SHP77 (cell line): ENCODE measurements at regions not wholly inside any gene's neighbourhood (a gene's known extent, or its start where the extent isn't known, plus 50 kb on each side); places are given as distances from the start of the nearest gene placed in this dataset.
A peak's percentile ranks its signal among the peaks of the same experiment; 100 is the strongest.

ENCODE experiments used
- DNase-seq, 2 experiments: peaks; one replicate each; lab custom pipeline; 2025; lab: John Stamatoyannopoulos, UW

DNA sequence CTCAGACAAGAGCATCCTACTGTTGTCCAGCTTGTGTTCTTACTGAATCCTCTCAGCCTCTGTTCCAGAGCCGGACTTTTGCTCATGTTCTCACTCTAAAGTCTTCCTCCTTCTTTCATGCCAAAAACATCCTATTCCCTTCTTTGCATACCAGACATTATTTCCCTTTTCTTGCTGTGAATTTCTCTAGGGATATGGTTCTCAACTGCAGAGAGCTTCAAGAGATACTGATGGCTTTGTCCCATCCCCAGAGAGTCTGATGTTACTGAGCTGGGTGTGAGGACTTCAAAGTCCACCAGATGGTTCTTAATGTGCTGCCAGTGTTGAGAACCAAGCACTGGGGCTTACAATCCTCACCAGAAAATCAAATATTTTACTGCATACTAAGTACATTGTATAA lies 98.6 kb upstream of the FER start:
- no peak for DNase-seq

DNA sequence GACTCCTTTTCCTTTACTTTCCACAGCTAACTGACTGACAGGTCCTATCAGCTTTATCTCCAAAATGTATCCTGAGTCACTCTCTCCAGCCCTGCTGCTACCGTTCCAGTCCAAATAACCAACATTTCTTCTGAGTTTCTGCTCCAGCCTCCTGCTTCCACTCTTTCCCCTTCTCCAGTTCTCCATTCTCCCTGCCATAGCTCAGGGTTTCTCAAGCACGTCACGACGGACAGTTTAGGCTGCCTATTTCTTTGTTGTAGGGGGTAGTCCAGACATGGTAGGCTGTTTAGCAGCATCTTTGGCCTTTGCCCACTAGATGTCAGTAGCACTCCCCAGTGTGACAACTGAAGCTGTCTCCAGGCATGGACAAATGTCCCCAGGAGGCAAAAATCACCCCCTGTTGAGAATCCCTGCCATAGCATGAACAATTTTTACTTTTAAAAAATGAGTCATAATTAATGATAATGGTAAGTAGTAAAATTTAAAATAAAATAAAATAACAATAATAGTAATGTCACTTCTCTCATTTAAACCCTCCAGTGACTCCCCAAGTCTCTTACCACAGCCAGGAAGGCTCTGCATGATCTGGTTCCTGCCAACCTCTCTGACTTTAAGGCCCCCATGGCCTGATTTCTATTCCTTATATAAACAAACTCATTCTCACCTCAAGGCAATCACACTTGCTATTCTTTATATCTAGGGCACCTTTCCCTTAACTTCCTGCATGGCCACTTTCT lies 105.4 kb upstream of the FER start:
- peak; percentile 46 to 62 for DNase-seq

DNA sequence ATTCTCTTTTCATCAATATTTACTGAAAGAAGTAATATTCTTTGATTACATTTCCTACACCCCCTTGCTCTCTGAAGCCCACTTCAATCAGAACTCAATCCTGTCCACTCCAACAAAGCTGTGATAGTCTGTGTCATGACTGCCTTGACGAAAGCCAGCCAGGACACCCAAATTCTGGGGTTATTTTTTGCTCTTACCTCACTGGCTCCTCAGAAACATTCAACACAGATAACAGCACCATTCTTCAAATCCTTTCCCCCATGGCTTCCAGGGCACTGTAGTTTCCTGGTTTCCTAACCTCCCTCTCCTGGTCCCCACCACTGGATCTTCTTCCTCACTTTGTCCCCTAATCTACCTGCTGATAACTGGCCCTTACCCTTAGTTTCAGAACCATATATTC lies 106.1 kb upstream of the FER start:
- no peak for DNase-seq

DNA sequence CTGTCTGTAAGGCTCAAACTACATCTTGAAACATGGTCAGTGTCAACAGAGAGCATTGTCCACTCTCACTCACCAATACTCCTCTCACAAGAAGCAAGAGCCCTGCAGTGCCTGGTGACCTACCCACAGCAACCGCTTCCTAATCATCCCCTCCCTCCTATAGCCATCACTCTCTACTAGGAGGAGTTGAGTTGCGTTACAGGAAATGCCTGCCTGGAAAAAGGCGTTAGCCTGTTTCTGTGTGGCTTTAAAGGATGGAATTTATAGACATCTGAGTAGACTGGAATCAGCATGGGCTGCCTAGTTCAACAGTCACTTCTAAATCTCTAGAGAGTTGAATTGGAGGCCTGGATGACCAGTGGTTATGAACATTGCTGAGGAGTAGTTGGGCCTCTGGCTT lies 108.3 kb upstream of the FER start:
- no peak for DNase-seq

DNA sequence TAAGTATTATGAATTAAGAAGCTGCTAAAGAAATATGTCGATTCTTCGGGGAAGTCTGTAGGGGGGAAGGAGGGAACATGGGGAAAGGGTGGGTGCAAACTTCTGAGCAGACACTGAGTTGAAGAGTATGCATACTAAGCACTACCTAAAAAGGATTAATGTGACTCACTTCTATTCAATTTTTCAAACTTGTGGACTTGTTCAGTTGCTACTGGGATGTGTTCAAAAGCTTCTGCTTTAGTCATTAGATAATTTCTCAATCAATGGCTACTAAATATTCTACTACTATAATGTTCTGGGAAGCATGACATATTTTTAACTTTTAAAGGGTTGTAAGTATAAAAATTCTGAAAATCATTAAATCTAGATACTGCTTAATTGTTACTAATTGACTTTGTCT lies 109.7 kb upstream of the FER start:
- no peak for DNase-seq

DNA sequence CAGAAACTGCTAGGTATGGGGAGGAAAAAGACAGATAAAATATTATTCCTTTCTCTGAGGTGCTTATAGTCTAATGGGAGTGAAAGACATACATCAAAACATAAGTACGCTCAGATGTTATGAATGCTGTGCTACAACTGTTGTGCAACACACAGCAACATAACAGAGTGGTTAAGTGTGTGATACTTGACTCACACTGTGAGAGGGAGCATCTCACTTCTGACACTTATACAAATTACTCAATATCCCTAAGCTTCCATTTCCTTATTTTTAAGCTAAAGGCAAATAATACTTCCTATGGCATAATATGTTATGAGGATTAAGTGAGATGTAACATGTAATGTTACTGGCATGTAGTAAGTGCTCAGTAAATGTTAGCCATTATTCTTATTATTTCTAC lies 110.6 kb upstream of the FER start:
- DNase-seq, result no peak

DNA sequence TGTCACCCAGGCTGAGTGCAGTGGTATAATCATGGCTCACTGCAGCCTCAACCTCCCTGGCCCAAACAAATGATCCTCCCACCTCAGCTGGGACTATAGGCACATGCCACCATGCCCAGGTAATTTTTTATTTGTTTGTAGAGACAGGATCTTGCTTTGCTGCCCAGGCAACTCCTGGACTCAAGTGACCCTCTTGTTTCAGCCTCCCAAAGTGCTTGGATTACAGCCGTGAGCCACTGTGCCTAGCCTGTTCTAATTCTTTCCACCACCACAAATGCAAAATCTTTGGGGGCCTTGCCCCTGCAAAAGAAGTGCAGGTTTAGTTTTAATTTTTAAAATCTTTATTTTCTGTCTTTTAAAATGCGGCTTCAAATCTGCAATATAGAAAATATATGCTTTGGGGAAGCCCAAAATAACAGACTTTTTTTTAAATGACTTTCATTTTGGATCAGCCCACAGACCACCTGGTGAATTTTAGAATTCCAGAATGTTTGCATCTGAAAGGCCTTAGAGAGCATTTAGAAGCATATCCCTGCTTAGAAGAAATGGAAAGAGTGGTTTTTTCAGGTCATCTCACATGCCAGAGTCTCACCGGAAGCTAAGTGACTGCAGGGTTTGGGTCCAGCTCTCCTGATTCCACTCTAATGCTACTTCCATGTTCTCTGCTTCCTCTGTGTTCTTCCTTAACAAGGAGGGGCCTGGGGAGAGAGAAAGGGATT lies 111.4 kb upstream of the FER start:
- DNase-seq, result no peak

DNA sequence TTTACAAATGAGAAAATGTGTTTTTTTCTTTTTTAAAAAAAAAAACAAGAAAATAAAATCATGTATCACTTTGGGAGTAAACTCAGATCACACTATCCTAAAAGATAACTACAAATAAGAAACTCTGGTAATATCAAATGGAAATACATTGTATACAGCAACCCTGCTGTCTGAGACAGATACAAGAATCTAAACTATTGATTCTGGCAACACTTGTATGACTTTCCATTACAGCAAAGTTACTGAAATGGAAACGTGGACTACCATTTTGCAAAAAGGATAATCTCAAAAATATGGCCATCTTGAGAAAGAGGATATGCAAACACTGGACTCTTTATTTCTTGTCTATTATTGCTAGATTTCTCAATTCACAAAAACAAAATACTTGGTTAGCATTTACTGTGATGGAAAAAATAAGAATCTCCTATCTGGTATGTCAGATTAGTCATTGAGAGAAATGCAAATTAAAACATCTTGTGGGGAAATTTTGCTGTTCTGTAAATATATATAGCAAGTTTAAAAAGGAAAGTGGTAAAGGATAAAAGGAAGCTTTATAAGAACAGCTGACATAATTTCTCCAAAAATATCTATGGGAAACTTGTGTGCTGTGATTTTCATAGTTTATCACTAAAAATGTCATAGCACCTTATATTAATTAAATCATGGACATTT lies 112.9 kb upstream of the FER start:
- no peak for DNase-seq

DNA sequence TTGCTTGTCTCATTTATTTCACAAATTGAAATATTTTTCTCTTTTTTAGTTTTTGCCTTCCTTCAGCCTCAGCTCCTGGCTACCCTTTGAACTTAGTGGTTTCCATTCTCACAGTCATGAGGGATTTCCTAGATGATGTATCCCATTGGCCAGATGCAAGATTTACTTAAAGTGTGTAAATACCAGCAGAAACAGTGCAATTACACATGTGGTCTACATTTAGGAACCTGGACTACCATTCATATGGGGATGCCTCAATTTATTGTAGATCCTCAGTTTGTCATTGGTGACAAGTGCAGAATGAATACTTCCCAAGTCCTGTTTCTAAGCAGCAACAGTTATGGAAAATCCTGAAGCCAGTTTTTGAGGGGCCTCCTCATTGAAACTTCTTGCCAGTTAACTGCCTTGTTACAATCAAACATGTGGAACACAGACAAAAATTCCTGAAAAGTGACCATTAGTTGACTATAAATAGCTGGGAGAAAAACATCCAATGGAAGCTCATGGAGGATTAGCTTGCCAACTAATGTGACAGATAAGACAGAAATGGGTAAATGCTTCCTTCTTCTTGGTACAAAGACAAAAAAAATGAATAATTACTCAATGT lies 113.6 kb upstream of the FER start:
- no peak for DNase-seq

DNA sequence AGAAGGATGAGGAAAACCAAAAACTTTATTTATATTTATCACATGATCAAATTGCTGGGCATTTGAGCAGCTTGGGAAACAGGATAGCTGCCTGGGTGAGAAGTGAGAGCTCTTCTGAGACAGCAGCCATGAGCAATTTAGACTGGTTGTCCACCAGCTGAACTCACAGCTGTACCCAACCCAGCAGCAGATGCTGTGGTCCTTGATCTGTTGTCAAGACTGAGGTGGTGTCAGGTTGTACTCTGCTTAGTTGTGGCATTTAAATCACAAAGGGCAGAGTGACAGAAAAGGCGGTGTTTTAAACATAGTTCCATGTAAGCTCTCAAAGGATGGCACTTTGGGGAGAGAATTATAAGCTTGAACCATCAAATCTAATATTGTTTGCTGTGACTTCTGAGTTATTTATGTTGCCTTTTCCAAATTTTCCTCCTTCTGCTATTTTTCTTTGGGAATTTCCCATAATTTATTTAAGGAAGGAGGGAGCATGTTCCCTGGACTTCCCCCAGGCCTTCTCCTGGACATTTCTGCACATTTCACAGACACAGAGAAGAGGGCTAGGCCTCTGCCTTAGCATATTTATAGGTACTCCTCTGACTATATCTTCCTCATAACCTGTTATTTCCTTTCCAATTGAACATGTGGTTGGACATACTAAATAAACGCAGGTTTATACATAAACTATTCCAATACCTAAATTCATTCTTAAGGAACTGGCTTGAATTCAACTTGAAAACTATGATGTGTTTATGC lies 117.7 kb upstream of the FER start:
- DNase-seq, result no peak

DNA sequence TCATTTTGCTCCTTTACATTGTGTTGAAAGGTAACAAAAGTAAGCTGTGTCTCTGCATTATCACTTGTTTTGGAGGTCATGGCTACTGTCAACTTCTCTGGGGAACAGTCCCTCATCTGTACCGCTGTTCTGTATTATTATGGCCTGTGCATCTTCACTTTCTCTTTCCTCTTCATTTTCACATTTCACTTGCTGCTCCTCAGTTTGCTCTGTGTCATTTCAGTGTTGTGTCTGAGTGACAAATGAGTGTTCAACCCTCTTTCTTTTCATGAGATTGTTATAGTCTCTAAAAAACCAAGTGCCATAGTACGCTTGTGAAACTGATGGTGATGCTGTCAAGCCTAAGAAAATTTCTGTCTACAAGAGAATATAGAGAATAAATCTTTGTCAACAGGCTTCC lies 122.0 kb upstream of the FER start:
- DNase-seq, result no peak

DNA sequence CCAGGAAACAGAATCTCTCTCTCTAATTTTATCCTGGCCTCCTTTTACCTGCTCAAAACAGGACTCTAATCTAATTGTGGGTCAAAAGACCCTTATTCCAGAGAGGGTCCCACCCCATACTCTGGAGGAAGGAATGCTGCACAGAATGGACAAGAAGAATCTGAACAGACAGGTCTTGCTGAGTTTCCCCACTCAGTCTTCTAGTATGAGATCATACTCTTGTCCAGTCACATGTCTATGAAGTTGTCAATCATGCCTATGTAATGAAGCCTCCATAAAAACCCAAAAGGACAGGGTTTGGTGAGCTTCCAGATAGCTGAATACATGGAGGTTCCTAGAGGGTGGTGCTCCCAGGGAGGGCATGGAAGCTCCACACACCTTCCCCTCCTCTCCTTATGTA lies 123.9 kb upstream of the FER start:
- DNase-seq, result no peak

DNA sequence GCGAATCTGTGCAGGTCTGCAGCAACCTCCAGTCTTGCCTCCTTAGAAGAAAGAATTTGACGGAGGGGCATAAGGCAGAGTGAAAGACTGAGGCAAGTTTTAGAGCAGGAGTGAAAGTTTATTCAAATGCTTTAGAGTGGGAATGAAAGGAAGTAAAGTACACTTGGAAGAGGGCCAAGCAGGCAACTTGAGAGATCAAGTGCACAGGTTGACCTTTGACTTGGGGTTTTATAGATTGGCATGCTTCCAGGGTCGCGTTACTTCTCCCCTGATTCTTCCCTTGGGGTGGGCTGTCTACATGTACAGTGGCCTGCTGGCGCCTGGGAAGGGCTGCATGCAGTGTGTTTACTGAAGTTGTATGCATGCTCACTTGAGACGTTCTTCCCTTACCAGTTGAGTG lies 127.2 kb upstream of the FER start:
- no peak for DNase-seq

DNA sequence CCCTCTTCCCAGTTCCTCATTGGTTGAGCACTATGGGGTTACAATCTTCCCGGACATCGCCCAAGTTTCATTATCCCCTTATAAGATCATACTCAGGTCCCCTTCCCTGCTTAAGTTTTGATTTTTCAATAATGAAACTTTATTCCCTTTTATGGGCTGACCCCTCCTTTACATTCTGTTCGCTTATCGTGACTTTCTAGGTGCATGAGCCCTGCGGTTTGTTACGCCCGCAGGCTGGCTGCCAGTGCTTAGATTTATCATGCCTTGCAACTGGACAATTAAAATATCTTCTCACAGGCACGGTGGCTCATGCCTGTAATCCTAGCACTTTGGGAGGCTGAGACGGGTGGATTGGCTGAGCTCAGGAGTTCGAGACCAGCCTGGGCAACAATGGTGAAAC lies 127.9 kb upstream of the FER start:
- no peak for DNase-seq

DNA sequence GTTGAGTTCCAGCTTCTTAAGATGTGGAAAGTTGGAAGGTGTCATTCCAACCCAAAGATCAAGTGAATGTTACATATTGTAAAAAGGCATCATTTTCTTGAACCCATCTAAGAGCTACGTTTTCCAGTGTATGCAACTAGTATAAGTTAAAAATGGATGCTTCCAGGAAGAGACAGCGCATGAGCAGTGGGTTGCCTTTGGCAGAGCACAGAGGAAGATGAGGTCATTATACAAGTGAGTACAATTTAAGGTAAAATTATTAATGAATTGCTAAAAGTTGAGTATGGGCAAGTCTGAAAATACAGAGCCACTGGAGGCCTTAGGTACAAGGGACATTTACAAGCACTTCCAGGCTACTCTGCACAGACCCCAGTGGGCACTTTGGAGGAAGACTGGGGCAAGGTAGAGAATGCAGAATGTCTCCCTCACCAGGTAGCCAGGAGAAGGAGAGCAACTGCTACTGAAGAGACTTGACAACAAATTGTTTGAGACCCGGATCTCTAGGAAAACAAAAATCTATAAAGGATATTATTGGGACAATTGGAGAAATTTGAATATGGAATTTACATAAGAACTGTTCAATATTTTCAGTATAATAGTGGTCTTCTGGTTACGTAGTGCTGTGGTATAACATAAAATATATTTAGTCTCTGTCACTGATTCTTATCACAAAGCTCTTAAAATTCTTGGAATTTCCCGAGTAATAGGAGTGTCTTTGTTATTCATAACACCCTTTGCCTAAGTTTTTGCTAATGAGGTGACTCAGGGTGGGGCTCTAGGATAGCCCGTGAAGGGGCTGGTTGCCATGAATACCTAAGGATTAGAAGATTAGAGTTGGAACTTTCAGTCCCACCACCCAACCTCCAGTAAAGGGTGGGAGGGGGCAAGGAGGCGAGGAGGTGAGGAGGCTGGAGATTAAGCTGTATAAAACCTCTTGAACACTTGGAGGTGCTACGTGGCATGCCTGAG lies 129.9 kb upstream of the FER start:
- DNase-seq, result no peak

DNA sequence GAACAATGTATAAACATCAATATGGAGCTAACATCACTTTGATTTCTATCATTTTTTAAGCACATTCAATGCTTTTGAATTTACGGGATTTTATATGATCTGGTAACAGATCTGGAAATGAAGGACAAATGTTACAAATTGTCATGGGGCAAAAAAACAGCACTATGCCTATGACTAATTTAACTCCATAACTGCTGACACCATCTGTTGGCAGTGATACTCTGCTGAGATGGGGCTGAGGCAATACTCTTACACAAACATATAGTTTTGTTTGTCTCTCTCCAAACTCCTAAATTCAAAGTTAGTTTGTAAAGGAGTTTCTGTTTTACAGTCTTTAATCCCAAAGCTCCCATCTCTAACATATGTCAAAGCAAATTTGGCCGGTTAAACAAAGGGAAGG lies 132.5 kb upstream of the FER start:
- DNase-seq, result no peak

DNA sequence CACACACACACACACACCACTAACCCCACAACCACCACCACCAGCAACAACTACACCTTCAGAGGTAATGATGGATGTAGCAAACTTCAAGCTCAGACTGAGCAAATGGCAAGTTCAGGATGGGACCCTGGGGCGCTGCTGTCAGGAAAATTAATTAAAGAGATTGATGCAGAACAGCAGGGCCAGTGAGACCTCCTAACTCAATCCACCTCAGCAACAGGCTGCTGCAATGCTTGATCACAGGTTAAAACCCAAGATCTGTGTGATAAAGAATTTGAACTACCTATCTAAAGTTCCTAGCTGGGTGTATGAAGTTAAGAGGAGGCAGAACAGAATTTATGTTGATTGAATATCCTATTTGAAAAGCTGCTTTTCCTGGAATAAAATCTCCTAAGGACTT lies 140.3 kb upstream of the FER start:
- DNase-seq, result no peak

DNA sequence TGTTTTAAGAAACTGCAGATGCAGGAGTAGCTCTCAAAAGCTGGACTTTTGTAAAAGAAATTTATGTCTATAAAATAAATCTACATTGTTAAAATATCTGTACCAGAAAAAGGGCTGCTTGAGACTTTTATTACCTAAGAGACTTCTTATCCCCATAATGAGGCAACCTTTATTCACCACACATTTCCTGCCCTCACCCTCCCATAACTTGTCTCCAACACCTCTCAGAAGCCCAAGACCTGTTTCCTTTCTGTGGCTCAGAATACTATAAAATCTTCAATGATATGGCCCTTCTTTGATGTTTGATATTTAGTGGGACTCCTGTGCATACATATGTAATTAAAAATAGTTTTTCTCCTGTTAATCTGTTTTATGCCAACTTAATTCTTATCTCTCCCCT lies 141.5 kb upstream of the FER start:
- no peak for DNase-seq

DNA sequence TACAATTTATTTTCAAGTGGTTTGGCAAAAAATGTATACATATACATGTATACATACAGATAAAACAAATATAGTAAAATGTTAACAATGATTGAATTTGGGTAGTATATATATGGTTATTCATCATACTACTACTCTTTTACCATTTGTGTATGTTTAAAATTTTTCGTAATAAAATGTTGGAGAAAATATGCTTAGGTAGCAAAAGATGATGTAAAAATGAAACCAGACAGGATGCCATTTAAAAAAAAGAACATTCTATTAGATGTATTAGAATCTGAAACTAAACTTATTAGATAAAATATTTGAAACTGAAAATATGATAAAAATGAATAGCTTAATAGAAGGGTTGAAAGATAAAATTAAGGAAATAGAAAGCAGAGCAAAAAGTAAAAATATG lies 144.9 kb upstream of the FER start:
- DNase-seq, result no peak

DNA sequence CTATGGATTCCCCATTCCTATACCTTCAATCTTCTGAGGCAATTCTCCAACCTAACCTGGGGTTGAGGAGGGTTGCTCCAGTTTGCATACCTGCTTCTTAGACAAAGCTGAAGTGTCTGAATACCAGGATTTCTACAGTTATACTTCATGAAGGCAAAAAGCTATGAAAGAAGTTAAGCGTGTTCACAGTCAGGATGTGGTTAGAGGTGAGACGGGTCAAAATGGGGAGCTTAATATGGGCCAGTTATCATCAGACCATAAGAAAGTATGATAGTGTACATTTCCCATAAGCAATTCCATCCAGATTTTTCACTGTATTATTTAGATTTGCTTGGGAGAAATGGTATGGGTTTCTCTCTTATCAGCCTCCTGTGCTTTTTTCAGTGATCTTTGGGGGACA lies 156.9 kb upstream of the FER start:
- no peak for DNase-seq

DNA sequence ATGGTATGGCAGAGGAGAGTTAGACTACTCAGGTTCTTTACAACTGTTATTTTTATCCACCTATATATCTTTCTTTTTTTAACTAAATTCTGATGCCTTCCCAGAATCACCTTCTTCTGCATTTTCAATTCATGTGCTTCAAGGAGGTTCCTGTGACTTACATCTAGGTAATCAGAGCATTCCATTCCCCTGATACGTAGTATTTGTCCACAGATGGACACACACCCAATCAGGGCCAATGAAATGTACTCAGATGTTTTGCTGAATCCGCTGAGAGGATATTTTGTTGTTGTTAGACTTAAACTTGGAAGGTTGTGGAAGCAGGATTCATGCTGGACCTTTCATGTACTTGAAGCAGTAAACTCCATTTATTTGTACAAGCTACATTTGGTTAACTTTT lies 159.4 kb upstream of the FER start:
- no peak for DNase-seq
